HepG2 (cell line): ENCODE measurements at regions not wholly inside any gene's neighbourhood (a gene's known extent, or its start where the extent isn't known, plus 50 kb on each side); places are given as distances from the start of the nearest gene placed in this dataset.

ENCODE experiments used
- ATAC-seq: fragments of 200-7000 bp; cut with Tn5 transposase; 3 replicates; pipeline ENCODE4 v1.9.1; 2020; ENCODE audit warnings: mild to moderate bottlenecking, moderate library complexity
- BruUV-seq: library from RNA; stranded (reverse); fragments of 400-500 nt; replicated peaks from 2 replicates; lab custom pipeline; 2021; lab: Mats Ljungman, UMichigan
- CTCF ChIA-PET: fragments of 300-600 bp; formaldehyde crosslinking; extraction: SDS; loops from one replicate; lab custom pipeline; 2021; ENCODE audit warnings: low total read pairs, inconsistent platforms, low intra/inter-chr PET ratio; lab: Yijun Ruan, JAX
- POLR2A ChIA-PET: fragments of 350-600 bp; sonication (Branson Sonifier 250); formaldehyde crosslinking; loops from one replicate; lab custom pipeline; 2020; ENCODE audit warnings: antibody characterized with exemption, inconsistent platforms; lab: Yijun Ruan, JAX
- DNase-seq: peaks from one replicate; pipeline ENCODE4 v3.0.0-alpha.2; 2015; ENCODE audit warnings: low spot score
- FAIRE-seq: peaks from 3 replicates; lab custom pipeline; 2011; peaks lifted over from hg19 to GRCh38; lab: Jason Lieb, UNC
- H2AFZ ChIP-seq: one replicate; pipeline ENCODE4 v1.6.1; 2011; ENCODE audit warnings: low read length, inconsistent platforms
- H3K27ac ChIP-seq: fragments of 300-600 bp; 3 replicates; pipeline ENCODE4 v1.8.0; 2011; ENCODE audit warnings: mixed run types, mild to moderate bottlenecking, mixed read lengths, low read length, inconsistent platforms; ENCODE audit not compliant: insufficient read depth; ENCODE audit errors: extremely low read length
- H3K27me3 ChIP-seq, 2 experiments: fragments of 200-600 bp in 1 of 2; 2 replicates in 1 of 2; 3 replicates in 1 of 2; pipeline versions ENCODE4 v1.6.0 to v1.8.0; 2011; ENCODE audit warnings: low read length in 2 of 2, mild to moderate bottlenecking in 2 of 2, moderate library complexity in 2 of 2, inconsistent platforms in 1 of 2; ENCODE audit not compliant: insufficient read depth in 2 of 2, control insufficient read depth in 1 of 2
- H3K36me3 ChIP-seq, 2 experiments: fragments of 200-600 bp in 1 of 2; replicated peaks in 1 of 2; 2 replicates in 1 of 2; 3 replicates in 1 of 2; pipeline versions ENCODE4 v1.5.1 to v1.8.0; 2011; ENCODE audit warnings: low read length in 2 of 2, inconsistent platforms in 1 of 2; ENCODE audit not compliant: insufficient read depth in 2 of 2, control insufficient read depth in 1 of 2
- H3K4me1 ChIP-seq: 2 replicates; pipeline ENCODE4 v1.5.1; 2012; ENCODE audit warnings: low read length, inconsistent platforms; ENCODE audit not compliant: insufficient read depth
- H3K4me2 ChIP-seq: 2 replicates; pipeline ENCODE4 v1.6.0; 2011; ENCODE audit warnings: low read depth, low read length, inconsistent platforms
- H3K4me3 ChIP-seq, 3 experiments: fragments of 200-600 bp in 1 of 3; sonication (generic), shearing (Covaris generic) in 1 of 3; replicated peaks in 1 of 3; 2 replicates each; pipeline ENCODE4 v1.5.1; 2011 to 2016; ENCODE audit warnings: low read length in 3 of 3, inconsistent platforms in 2 of 3, low read depth in 2 of 3, mild to moderate bottlenecking in 2 of 3, control low read depth in 1 of 3, mixed read lengths in 1 of 3; ENCODE audit not compliant: insufficient read depth in 1 of 3
- H3K79me2 ChIP-seq: one replicate; pipeline ENCODE4 v1.6.1; 2011; ENCODE audit warnings: low read length, inconsistent platforms; ENCODE audit not compliant: insufficient read depth
- H3K9ac ChIP-seq: 2 replicates; pipeline ENCODE4 v1.6.0; 2011; ENCODE audit warnings: mild to moderate bottlenecking, low read depth, low read length, inconsistent platforms; ENCODE audit not compliant: insufficient read depth
- H3K9me3 ChIP-seq: 2 replicates; pipeline ENCODE4 v1.5.1; 2012; ENCODE audit warnings: mild to moderate bottlenecking, low read length
- H4K20me1 ChIP-seq: 2 replicates; pipeline ENCODE4 v1.6.0; 2011; ENCODE audit warnings: inconsistent platforms, mild to moderate bottlenecking, low read length, moderate library complexity; ENCODE audit not compliant: insufficient read depth
- SMYD3 ChIP-seq: sonication (generic); formaldehyde crosslinking; IDR thresholded peaks from 2 replicates; pipeline ENCODE4 v1.8.1; 2023; ENCODE audit warnings: mild to moderate bottlenecking, missing genetic modification reagents
- ZBTB40 ChIP-seq, 2 experiments: fragments of 450-650 bp in 1 of 2; sonication (generic) in 1 of 2; formaldehyde crosslinking in 1 of 2; IDR thresholded peaks; 2 replicates each; pipeline versions ENCODE4 v1.6.1 to v1.8.0; 2016 to 2022; ENCODE audit warnings: antibody characterized with exemption in 1 of 2, mild to moderate bottlenecking in 1 of 2, missing genetic modification reagents in 1 of 2
- ZNF335 ChIP-seq: sonication (generic); formaldehyde crosslinking; IDR thresholded peaks from 2 replicates; pipeline ENCODE4 v1.4.0; 2020; ENCODE audit warnings: missing genetic modification reagents
- ZNF33A ChIP-seq: sonication (generic); formaldehyde crosslinking; IDR thresholded peaks from 2 replicates; pipeline ENCODE4 v1.5.1; 2020; ENCODE audit warnings: missing genetic modification reagents, mild to moderate bottlenecking, moderate library complexity, borderline replicate concordance
- ZNF660 ChIP-seq: sonication (generic); formaldehyde crosslinking; IDR thresholded peaks from 2 replicates; pipeline ENCODE4 v1.5.1; 2020; ENCODE audit warnings: mild to moderate bottlenecking, low read depth, missing genetic modification reagents, borderline replicate concordance
- ZNF703 ChIP-seq: sonication (generic); formaldehyde crosslinking; IDR thresholded peaks from 2 replicates; pipeline ENCODE4 v1.5.1; 2020; ENCODE audit warnings: missing genetic modification reagents, mild to moderate bottlenecking, moderate library complexity, borderline replicate concordance
- ZNF879 ChIP-seq: sonication (generic); formaldehyde crosslinking; IDR thresholded peaks from 2 replicates; pipeline ENCODE4 v1.8.1; 2023; ENCODE audit warnings: missing genetic modification reagents
- WGBS: methylation state at CpG from one replicate; pipeline ENCODE4 v1.1.6; 2017; ENCODE audit warnings: low lambda C conversion rate; 5-methylcytosine and 5-hydroxymethylcytosine counted together
- in situ Hi-C: cut with HindIII; loops from 2 replicates; pipeline ENCODE4 v1.10.0; 2017; ENCODE audit warnings: low pct_unique_long_range_greater_than_20kb; ENCODE audit not compliant: extremely low pct_ligation_motif_present
- intact Hi-C: fragments of 100-400 bp; cut with micrococcal nuclease; formaldehyde crosslinking; loops from one replicate; pipeline ENCODE4 v1.10.0; 2022; ENCODE audit not compliant: unreplicated experiment

DNA sequence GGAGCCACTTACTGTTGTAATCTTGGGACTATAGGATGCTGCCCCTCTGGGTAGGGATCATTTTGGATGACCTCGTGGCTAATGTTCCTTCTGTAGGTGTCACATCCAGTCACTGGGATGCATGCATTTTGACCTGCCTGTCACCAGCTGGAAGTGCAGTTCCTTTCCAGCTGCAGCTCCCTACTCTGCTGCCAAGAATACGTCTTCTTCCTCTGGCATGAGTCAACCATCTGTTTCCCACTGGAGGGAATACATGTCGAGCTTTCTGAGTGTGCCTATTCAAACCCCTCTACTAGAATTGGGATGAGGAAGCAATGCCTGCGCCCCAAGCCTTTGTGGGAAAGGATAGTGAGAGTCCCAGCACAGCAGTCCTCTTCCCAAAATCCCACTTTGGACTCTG, 415.5 kb upstream of the ADAMTS5 start (continued):
- TF ChIP-seq ZNF335 (CRISPR knock-in tag): no peak
- TF ChIP-seq ZNF660 (CRISPR knock-in tag): no peak
- TF ChIP-seq SMYD3 (CRISPR knock-in tag): no peak

DNA sequence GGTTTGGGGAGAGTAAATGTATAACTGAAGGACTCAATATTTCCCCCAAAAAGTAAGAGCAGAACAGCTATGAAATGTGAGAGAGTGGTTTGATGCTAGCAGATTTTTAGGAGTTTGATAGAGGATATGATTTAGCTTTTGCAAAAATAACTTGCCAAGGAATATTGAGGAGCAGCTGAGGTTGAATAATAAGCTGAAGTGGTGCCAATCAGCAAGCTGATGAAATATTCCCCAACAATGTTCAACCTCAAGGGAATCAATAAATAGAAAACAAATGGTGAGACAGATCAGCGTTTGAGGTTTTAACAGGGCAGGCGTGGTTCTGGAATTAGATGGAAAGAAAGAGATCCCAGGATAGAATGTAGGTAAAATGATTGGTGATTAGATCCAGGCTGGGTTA, 413.4 kb upstream of the ADAMTS5 start:
- no peak for ATAC-seq
- Histone ChIP-seq H3K4me3 (no peak overlapping the region), H3K9ac (no peak overlapping the region), H3K9me3 (peaks cover 85% of the 10 kb centered on the region)
- intact Hi-C loops: no loop called here
- FAIRE-seq: no peak
- no peak for TF ChIP-seq ZNF33A (CRISPR knock-in tag)
- no peak for TF ChIP-seq ZNF879 (CRISPR knock-in tag)
- no peak for TF ChIP-seq ZNF703 (CRISPR knock-in tag)
- TF ChIP-seq, all 625 proteins: peak for 0
- no peaks in the 10 kb centered on the region for H3K4me1 ChIP-seq
- no peaks in the 10 kb centered on the region for H4K20me1 ChIP-seq
- H2AFZ ChIP-seq: no peak overlapping the region
- POLR2A ChIA-PET: no interaction called here
- in situ Hi-C loops: no loop called here
- CTCF ChIA-PET: no interaction called here
- no peaks in the 10 kb centered on the region for H3K36me3 ChIP-seq
- WGBS: 2% methylated on average over 2 of the region's 2 CpGs
- H3K79me2 ChIP-seq: no peaks in the 10 kb centered on the region
- no peak for DNase-seq
- no peaks in the 10 kb centered on the region for H3K27me3 ChIP-seq
- no peak overlapping the region for H3K27ac ChIP-seq
- no TSS peak for BruUV-seq
- H3K4me2 ChIP-seq: no peak overlapping the region

GRCh38 chr21:27379354-27379753, 412.5 kb upstream of the ADAMTS5 start:
- no peak overlapping the region for H3K9ac ChIP-seq
- no peak overlapping the region for H3K4me2 ChIP-seq
- no peak overlapping the region for H3K27ac ChIP-seq
- WGBS: 0% methylated on average over 4 of the region's 4 CpGs
- H3K27me3 ChIP-seq: no peaks in the 10 kb centered on the region
- H3K36me3 ChIP-seq: no peaks in the 10 kb centered on the region
- no peaks in the 10 kb centered on the region for H3K79me2 ChIP-seq
- in situ Hi-C loops: no loop called here
- BruUV-seq: no TSS peak
- ATAC-seq (no peak), DNase-seq (no peak), FAIRE-seq (no peak)
- peaks cover 87% of the 10 kb centered on the region for H3K9me3 ChIP-seq
- no peaks in the 10 kb centered on the region for H3K4me1 ChIP-seq
- CTCF ChIA-PET: no interaction called here
- H4K20me1 ChIP-seq: no peaks in the 10 kb centered on the region
- intact Hi-C loops: no loop called here
- POLR2A ChIA-PET: no interaction called here
- H2AFZ ChIP-seq: no peak overlapping the region
- no peak for TF ChIP-seq ZBTB40 (IDR thresholded peaks at IDR 0.05)
- no peak for TF ChIP-seq ZBTB40 (CRISPR knock-in tag; IDR thresholded peaks at IDR 0.05)
- H3K4me3 ChIP-seq: no peak overlapping the region
